Breast epithelium (tissue), 4 donors: ENCODE measurements at regions not wholly inside any gene's neighbourhood (a gene's known extent, or its start where the extent isn't known, plus 50 kb on each side); places are given as distances from the start of the nearest gene placed in this dataset.

Experiments used
- DNase-seq, 2 donors: peaks; one replicate each; pipeline ENCODE4 v3.0.0-alpha.2; 2019; ENCODE audit warnings: low spot score in 2 of 2
- H3K27ac ChIP-seq, 2 donors: fragments of 200-600 bp; sonication (generic) in 1 of 2; one replicate each; pipeline ENCODE4 v1.5.1; 2016 to 2019; ENCODE audit warnings: mild to moderate bottlenecking in 1 of 2
- H3K27me3 ChIP-seq, 2 donors: fragments of 200-600 bp; sonication (generic) in 1 of 2; one replicate each; pipeline versions ENCODE4 v1.5.1 to v1.6.0; 2017 to 2019; ENCODE audit warnings: control low read depth in 1 of 2, mild to moderate bottlenecking in 1 of 2
- H3K36me3 ChIP-seq: fragments of 200-600 bp; one replicate; pipeline ENCODE4 v1.5.1; 2019
- H3K4me1 ChIP-seq, 2 donors: fragments of 200-600 bp; sonication (generic); one replicate each; pipeline ENCODE4 v1.5.1; 2016 to 2019; ENCODE audit warnings: control low read depth in 1 of 2
- H3K4me3 ChIP-seq, 3 donors: fragments of 200-600 bp; sonication (generic); 1 replicate in 2 of 3; 2 replicates in 1 of 3; pipeline ENCODE4 v1.5.1; 2016 to 2019; ENCODE audit warnings: mild to moderate bottlenecking in 3 of 3, moderate library complexity in 2 of 3
- H3K9me3 ChIP-seq, 2 donors: fragments of 200-600 bp; sonication (generic) in 1 of 2; one replicate each; pipeline ENCODE4 v1.5.1; 2016 to 2019; ENCODE audit warnings: control low read depth in 1 of 2
- POLR2A ChIP-seq: fragments of 450-650 bp; IDR thresholded peaks from one replicate; pipeline ENCODE4 v1.6.1; 2016; ENCODE audit warnings: antibody characterized with exemption, mild to moderate bottlenecking, moderate library complexity
- POLR2AphosphoS5 ChIP-seq, 3 donors: sonication (generic); formaldehyde crosslinking; IDR thresholded peaks; one replicate each; pipeline ENCODE4 v1.6.1; 2017; ENCODE audit warnings: antibody characterized with exemption in 3 of 3
- intact Hi-C: fragments of 100-400 bp; cut with DNase I; formaldehyde crosslinking; loops from one replicate; pipeline ENCODE4 v1.15.1; 2023; ENCODE audit warnings: low total_unique reads
- TF ChIP-seq, protein P1 (sequence below), 3 donors: fragments of 450-650 bp; IDR thresholded peaks; one replicate each; pipeline ENCODE4 v1.5.1; 2016 to 2017; ENCODE audit warnings: antibody characterized with exemption in 3 of 3, mild to moderate bottlenecking in 3 of 3, moderate library complexity in 3 of 3

GRCh38 chr10:105413997-105414396 lies 772.9 kb downstream of the SORCS3 start:
- H3K27me3 ChIP-seq: no peaks in the 10 kb centered on the region
- no peaks in the 10 kb centered on the region for H3K4me1 ChIP-seq
- TF ChIP-seq, protein P1, sequence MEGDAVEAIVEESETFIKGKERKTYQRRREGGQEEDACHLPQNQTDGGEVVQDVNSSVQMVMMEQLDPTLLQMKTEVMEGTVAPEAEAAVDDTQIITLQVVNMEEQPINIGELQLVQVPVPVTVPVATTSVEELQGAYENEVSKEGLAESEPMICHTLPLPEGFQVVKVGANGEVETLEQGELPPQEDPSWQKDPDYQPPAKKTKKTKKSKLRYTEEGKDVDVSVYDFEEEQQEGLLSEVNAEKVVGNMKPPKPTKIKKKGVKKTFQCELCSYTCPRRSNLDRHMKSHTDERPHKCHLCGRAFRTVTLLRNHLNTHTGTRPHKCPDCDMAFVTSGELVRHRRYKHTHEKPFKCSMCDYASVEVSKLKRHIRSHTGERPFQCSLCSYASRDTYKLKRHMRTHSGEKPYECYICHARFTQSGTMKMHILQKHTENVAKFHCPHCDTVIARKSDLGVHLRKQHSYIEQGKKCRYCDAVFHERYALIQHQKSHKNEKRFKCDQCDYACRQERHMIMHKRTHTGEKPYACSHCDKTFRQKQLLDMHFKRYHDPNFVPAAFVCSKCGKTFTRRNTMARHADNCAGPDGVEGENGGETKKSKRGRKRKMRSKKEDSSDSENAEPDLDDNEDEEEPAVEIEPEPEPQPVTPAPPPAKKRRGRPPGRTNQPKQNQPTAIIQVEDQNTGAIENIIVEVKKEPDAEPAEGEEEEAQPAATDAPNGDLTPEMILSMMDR (IDR thresholded peaks at IDR 0.05): no peak
- TF ChIP-seq POLR2A (no peak), POLR2AphosphoS5 (IDR thresholded peaks at IDR 0.05) (no peak)
- no peaks in the 10 kb centered on the region for H3K36me3 ChIP-seq
- intact Hi-C loops: no loop called here
- no peak for DNase-seq
- peaks cover 0 to 7% of the 10 kb centered on the region in 2 donors for H3K9me3 ChIP-seq
- no peak overlapping the region for H3K27ac ChIP-seq
- no peak overlapping the region for H3K4me3 ChIP-seq

GRCh38 chr10:105409370-105409769 lies 768.3 kb downstream of the SORCS3 start:
- DNase-seq: no peak
- intact Hi-C loops: no loop called here
- no peak overlapping the region for H3K4me3 ChIP-seq
- no peaks in the 10 kb centered on the region for H3K36me3 ChIP-seq
- H3K9me3 ChIP-seq: peaks cover 0 to 16% of the 10 kb centered on the region in 2 donors
- no peak overlapping the region for H3K27ac ChIP-seq
- H3K4me1 ChIP-seq: no peaks in the 10 kb centered on the region
- TF ChIP-seq POLR2AphosphoS5 (IDR thresholded peaks at IDR 0.05) (no peak), POLR2A (no peak)
- TF ChIP-seq, protein P1 (IDR thresholded peaks at IDR 0.05): no peak
- H3K27me3 ChIP-seq: no peaks in the 10 kb centered on the region

DNA sequence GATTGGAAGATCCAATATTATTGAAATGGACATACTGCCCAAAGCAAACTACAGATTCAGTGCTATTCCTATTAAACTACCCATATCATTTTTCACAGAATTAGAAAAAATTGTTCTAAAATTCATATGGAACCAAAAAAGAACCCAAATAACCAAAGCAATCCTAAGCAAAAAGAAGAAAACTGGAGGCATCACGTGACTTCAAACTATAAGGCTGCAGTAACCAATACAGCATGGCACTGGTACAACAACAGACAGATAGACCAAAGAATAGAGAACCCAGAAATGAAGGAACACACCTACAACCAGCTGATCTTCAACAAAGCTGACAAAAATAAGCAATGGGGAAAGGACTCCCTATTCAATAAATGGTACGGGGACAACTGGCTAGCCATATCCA lies 765.4 kb downstream of the SORCS3 start:
- Histone ChIP-seq H3K4me1 (no peaks in the 10 kb centered on the region), H3K36me3 (no peaks in the 10 kb centered on the region), H3K4me3 (no peak overlapping the region), H3K9me3 (peaks cover 0 to 19% of the 10 kb centered on the region in 2 donors), H3K27me3 (no peaks in the 10 kb centered on the region), H3K27ac (no peak overlapping the region)
- intact Hi-C loops: no loop called here
- TF ChIP-seq POLR2AphosphoS5 (IDR thresholded peaks at IDR 0.05) (no peak), POLR2A (no peak)
- TF ChIP-seq, protein P1 (IDR thresholded peaks at IDR 0.05): no peak
- no peak for DNase-seq

- Histone ChIP-seq H3K9me3 (peaks cover 0 to 3% of the 10 kb centered on the region in 2 donors), H3K27me3 (no peaks in the 10 kb centered on the region), H3K27ac (no peak overlapping the region), H3K4me1 (no peaks in the 10 kb centered on the region), H3K36me3 (no peaks in the 10 kb centered on the region), H3K4me3 (no peak overlapping the region)
- intact Hi-C loops: no loop called here
- DNase-seq: no peak
- TF ChIP-seq POLR2A (no peak), POLR2AphosphoS5 (IDR thresholded peaks at IDR 0.05) (no peak)
- TF ChIP-seq, protein P1 (IDR thresholded peaks at IDR 0.05): no peak
Observed at GRCh38 chr10:105398202-105398601, 757.1 kb downstream of the SORCS3 start.

- TF ChIP-seq, protein P1 (IDR thresholded peaks at IDR 0.05): no peak
- TF ChIP-seq POLR2A: no peak
- no peak for TF ChIP-seq POLR2AphosphoS5 (IDR thresholded peaks at IDR 0.05)
- Histone ChIP-seq H3K4me1 (no peaks in the 10 kb centered on the region), H3K9me3 (no peaks in the 10 kb centered on the region), H3K27me3 (no peaks in the 10 kb centered on the region), H3K27ac (no peak overlapping the region), H3K4me3 (no peak overlapping the region), H3K36me3 (no peaks in the 10 kb centered on the region)
- intact Hi-C loops: no loop called here
- no peak for DNase-seq
Observed at GRCh38 chr10:105391670-105392351, 750.7 kb downstream of the SORCS3 start.
